SK-N-DZ (cell line): ENCODE measurements at regions not wholly inside any gene's neighbourhood (a gene's known extent, or its start where the extent isn't known, plus 50 kb on each side); places are given as distances from the start of the nearest gene placed in this dataset.
A peak's percentile ranks its signal among the peaks of the same experiment; 100 is the strongest.

Source experiments
- DNase-seq: peaks from one replicate; pipeline ENCODE4 v3.0.0-alpha.2; 2015; ENCODE audit warnings: low spot score

DNA sequence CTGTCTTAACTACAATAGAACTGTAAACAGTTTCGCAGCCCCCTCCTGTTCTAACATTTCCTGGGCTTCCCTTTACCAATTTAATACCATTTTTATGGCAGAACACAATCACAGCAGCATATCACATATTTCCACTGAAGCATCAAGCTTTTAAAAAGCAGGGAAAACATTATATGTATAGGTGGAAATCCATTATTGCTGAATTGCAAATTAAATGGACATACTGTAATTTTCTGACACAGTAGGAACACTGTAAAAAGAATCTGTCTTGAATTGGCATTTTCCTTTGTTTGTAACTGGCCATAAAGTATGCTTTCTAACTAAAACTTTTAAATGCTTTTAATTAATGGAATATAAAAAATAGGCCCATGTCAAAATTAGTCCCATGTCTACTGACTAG, 1385.8 kb downstream of the SI start:
- no peak for DNase-seq

DNA sequence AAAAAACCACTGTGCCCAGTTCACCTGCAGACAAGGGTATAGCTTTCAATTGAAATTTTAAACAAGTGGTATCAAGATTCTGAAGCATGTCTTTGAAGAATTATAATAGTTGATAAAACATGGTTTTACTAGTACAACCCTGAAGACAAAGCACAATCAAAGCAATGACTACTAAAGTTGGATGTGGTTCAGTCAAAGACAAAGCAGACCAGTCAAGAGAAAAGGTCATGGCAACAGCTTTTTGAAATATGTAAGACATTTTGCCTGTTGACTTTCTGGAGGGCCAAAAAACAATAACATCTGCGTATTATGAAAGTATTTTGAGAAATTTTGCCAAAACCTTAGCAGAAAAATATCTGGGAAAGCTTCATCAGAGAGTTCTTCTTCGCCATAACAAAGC, 1393.6 kb downstream of the SI start:
- no peak for DNase-seq

DNA sequence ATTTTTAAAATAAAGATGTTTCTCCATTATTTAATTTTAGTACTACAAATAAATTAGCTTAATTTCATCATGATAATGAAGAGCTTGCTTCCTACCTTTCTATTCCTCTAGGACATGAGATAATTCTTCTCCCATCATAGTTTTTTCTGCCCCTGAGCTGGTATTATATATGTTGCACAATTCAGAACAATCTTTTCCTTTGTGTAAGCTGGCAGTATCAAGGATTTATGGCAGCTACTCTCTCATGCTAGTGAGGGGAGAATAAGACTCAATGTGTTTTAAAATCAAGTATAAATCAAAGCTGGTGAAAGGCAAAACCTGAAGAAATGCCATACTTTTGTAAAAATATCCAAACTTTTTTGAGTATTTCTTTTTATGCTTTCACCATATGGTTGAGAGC, 1405.3 kb downstream of the SI start:
- DNase-seq: no peak

DNA sequence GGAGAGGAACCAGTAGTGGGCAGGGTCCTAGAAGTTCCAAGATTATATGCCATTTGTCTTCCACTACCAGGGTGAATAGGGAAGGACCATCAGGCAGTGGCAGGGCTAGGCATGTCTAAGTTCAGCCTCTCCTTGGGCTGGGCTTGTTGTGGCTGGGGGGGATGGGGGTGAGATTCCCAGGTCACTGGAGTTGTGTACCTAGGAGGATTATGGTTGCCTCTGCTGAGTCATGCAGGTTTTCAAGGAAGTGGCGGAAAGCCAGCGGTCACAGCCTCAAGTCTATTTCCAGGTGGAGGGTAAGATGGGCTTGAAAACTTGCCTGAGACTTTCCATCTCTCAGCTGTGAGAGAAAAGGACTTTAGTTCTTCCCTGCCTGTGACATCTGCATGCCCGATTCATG, 1407.1 kb downstream of the SI start:
- no peak for DNase-seq

DNA sequence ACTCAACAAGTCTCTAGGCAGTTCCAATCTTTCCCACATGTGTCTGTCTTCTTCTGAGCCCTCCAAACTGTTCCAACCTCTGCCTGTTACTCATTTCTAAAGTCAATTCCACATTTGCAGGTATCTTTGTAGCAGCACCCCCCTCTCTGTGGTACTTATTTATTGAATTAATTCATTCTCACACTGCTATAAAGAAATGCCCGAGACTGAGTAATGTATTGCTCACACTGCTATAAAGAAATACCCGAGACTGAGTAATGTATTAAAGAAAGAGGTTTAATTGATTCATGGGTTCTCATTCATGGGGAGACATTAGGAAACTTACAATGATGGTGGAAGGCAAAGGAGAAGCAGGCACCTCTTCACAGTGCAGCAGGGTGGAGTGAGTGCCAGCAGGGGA, 1413.8 kb downstream of the SI start:
- DNase-seq: no peak

DNA sequence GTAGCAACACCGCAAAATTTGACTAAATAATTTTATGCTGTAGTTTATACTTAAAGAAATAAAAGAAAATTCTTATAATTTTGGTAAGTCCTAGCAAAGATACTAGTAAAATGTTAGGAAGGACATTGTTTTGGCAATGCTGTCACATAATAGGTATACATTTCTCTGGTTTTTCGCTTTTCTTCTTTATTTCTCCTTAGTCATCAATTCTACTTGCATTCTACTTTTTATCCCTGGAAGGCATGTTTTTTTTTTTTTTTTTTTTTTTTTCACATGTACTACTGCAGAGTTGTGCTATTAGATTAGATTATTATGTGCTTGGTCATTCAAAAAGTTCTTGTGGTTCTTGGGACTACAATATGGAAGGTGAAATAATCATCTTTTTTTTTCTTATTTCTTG, 1421.2 kb downstream of the SI start:
- DNase-seq: no peak

DNA sequence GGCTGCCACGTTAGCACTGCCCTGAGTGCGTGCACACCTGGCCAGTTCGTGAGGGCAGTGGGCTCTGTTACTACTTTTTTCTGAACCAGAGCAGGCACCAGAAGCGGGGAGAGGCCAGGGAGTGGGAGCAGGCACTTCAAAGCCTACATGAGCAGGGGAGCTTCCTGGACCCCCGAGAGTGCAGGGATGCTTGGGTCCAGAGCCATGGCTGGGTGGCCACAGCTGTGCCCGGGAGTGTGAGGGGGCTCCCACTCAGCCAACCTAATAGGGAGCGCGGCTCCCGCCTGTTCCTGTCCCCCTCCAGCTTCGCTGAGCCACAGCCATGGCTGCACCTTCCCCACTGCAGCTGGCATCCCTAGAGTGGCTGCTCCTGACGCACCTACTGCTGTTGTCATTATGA, 1423.3 kb downstream of the SI start:
- DNase-seq: no peak

DNA sequence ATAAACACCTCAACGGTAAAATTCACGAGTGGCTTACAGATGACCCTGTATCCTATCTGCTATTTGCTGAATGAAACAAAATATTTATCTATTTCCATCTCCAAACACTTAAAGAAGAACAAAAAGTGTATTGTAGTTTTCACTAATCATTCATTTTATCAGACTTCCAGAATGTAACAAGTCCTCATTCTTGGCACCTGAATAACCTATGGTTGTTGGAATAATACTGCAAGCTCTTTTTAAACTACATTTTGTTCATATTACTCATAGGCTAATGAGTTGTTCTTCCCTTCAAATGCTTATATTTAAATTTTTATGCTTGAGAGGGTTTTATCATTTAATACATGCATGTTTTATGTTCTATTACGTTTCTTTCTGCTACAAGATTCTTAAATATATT, 1434.1 kb downstream of the SI start:
- no peak for DNase-seq

DNA sequence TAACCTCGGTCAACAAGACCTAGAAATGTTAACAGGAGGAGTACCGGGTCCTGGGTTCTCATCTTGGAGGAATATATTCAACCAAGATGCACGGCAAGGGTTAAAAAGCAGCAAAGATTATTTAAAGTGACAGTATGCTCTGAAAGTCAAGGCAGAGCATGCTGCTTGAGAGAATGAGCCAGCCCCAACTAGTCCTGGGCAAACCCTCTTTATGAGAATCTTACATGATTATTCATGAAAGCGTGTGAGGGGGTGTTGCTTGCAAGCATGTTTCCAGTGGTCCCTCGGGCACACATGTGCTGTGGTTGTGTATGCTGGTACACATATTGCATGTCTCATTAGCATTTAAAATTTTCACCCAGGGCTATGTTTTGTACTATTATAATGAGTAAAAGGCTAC, 1445.6 kb downstream of the SI start:
- peak; percentile 10 for DNase-seq

DNA sequence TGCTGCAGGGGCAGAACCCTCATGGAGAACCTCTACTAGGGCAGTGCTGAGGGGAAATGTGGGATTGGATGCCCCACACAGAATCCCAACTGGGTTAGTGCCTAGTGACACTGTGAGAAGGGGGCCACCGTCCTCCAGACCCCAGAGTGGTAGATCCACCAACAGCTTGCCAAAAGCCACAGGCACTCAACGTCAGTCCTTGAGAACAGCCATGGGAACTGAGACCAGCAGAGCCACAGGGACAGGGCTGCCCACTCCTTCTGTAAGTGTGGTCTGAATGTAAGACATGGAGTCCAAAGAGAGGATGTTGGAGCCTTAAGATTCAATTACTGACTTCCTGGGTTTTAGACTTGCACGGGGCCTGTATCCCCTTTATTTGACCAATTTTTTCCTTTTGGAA, 1451.5 kb downstream of the SI start:
- DNase-seq: no peak

DNA sequence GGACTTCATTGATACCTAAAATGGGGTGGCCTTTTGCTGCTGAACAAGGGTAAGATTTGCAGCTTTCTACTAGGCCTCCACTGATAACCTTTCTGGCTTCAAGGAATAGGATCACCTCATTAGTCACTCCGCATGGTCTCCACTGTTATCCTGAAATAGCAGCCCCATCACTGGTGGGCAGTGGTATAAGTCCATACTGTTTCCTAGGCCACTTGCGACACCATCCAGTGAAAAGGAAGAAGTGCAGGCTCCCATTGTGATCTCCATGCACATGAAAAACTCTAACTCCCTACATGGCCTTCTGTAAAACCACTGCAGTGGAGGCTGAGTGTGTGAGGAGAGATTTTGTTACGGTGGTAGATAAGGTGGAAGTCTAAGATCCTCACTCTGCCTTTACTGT, 1455.9 kb downstream of the SI start:
- peak; percentile 43 for DNase-seq

DNA sequence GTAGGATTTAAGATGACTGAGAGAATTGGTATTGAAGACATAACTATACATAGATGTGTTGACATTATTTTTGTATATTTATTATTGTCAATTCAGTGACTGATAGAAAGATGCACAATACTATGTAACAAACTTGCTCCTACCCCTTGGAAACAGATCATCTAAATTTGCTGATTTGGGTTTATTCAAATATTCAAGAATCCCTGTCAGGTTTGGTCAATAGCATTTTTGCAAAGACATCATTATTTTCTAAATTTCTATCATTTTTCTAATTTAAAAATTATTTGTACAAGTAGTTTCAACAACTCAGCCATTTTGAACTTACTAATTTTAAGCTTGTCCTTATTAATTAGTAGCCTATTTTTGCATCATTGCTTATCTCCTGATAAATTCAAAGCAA, 1463.4 kb downstream of the SI start:
- no peak for DNase-seq

DNA sequence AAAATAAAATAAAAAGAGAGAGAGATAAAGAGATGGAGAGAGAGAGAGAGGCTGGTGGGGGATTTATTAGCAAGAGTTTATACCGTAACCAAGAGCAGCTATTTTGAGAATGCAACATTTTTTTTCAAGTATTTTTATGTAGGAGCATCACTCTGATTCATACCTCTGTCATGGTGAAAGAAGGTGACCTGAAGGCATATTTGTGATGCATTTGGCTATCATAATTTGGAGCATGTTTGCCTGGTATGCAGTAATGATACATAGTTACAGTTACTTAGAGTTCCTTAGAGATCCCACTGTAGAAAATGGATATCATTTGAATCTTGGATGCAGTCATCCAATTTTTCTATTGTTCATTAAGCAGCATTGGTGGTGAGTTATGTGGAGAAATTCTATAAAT, 1472.4 kb downstream of the SI start:
- no peak for DNase-seq

DNA sequence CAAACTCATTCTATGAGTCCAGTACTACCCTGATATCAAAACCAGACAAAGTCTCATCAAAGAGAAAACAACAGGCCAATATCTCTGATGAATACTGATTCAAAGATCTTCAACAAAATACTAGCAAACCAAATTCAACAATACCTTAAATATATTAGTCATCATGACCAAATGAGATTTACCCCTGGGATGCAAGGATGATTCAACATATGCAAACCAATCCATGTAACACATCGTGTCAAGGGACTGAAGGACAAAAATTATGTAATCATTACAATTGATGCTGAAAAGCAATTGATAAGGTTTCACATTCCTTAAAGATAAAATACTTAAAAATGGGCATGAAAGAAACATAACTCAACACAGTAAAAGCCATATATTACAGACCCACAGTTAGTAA, 1476.9 kb downstream of the SI start:
- DNase-seq: no peak

DNA sequence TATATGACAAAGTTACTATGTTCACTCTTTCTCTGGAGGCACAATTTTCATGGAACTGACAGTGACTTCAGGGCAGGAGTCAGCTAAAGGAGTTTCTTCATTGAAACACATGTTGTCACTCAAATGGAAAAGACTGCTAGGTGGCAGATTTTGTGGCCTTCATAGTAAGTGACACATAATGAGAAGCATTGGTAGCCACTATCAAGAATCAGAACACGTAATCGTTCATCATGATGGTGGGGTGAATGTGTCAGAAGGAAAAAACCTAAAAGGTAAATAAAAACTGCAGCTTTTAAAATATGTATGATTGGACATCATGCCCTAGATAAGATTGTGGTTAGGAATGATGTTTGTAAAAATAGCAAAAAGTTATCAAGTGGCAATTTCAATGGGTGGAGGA, 1491.0 kb downstream of the SI start:
- no peak for DNase-seq

DNA sequence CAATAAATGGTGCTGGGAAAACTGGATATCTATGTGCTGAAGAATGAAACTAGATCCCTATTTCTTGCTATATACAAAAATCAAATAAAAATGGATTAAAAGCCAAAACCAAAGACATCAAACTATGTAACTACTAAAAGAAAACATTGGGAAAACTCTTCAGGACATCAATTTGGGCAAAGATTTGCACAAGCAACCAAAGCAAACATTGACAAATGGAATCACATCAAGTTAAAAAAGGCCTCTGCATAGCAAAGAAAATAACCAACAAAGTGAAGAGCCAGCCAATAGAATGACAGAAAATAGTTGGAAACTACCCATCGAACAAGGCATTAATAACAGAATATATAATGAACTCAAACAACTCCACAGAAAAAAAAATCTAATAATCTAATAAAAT, 1495.3 kb downstream of the SI start:
- no peak for DNase-seq

DNA sequence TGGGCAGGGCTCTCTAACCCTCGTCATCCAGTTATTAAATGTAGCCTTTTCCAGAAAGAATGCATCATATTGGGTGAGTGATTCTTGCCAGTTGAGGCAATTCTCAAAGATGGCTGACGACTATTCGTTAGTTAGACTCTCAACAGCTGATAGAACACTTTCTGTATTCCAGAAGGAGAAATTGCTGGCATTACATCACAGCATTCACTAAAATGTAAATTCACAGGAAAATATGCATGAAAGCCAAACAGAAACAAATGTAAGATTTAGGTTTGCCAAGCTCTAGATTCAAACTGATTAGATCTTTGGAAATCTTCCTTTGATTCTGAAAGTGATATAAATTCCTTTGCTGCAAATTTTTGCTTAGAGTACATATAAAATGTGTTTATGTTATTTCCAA, 1501.0 kb downstream of the SI start:
- no peak for DNase-seq

DNA sequence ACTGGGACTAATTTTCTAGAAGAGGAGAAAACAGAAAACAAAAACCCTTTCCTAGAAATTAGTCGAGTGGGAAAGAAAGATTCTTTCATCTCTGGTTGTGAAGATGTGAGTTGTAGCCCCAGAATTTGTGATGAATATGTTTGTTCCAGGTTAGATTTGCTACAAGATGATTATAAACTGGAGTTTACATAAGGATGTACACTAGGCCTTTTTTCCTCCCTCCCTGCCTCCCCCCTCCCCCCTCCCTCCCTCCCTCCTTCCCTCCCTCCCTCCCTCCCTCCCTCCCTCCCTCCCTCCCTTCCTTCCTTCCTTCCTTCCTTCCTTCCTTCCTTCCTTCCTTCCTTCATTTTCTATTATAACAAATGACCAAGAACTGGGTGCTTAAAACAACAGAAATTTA, 1502.0 kb downstream of the SI start:
- no peak for DNase-seq

DNA sequence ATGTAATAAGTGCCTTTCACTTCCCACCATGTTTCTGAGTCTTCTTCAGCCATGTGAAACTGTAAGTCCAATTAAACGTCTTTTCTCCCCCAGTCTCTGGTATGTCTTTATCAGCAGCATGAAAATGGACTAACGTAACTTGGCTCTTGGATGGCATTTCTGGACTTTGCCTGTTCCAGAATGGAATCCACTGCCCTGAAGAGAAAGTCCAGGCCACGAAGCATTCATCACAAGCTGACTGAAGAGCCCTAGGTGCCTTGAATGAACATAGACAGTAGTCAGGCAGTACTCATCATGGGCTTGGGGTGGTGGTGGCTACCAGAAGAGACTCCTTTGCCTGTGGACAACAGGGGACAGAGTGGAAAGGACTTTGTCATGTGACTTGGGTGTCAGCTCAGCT, 1505.0 kb downstream of the SI start:
- no peak for DNase-seq

DNA sequence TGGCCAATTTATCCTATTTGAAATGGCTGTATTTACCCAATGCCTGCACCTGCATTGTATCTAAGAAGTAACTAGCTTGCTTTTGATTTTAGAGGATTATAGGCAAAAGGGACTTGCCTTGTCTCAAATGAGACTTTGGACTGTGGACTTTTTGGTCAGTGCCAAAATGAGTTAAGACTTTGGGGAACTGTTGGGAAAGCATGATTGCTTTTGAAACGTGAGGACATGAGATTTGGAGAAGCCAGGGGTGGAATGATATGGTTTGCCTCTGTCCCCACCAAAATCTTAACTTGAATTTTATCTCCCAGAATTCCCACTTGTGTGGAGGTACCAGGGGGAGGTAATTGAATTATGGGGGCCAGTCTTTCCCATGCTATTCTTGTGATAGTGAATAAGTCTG, 1505.4 kb downstream of the SI start:
- DNase-seq: no peak

DNA sequence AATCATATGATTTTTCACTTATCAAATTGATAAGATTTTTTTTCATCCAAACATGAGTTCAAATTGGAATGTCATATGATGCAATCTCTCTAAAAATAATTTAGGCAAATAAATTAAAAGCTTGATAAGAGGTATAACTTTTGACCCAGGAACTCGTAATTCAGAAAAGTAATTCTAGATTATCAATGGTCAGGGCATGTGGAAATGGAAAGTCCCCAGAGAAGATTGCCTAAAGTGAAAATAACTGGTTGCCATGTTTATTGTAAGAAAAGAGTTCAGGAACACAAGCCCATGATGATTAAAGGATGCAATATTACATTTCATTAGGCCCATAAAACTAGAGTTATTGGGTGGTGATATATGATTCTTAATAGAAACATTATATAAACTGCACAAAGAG, 1514.8 kb downstream of the SI start:
- DNase-seq: no peak

DNA sequence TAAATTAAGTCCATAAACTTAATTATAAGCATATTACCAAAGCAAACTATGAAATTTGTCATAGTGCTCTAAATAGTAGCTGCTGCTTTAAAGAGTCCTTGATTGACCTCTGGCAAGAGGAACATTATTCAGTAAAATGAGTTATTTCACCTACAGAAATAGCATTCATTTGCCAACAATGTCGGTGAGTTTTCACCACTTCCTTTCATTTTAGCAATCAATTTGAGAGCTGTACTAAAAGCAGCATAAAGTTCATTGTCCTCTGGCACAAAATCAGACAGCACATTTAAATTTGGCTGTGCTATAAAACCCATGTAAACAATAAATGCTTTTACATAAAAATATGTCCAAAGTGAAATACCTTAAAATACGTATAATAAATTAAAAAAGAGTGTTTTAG, 1515.7 kb downstream of the SI start:
- DNase-seq: no peak

DNA sequence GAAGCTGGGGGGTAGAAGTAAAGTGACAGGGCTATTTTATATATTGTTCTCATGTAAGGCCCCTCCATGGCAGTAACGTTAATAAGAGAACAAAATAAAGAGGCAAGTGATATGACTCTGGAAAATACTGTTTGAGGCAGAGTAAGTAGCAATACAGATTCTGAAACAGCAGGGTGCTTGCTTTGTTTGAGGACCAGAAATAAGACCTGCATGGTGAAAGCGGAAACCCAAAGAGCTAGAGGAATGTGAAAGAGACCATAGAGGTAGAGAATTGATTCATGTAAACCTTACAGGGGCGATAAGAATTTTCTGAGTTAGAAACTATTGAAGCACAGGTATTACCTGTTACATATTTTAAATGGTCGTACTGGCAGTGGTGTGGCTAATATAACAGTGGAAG, 1517.1 kb downstream of the SI start:
- DNase-seq: no peak

DNA sequence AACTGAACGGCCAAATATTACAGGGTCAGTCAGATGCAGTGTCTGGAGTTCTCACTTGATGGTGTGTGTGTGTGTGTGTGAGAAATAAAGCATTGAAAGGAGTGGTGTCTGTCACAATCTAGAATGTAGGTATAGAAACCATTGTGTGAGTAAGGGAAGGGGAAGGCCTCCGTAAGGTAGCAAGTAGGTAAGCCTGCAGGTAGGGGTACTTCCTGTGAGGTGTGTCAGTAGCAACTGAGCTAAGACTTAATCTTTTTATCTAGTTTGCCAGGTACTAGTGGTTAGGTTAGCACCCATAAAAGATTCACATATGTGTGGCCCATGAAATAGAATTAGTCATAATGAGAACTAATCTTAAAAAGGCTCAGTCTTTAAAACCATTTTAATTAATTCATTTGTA, 1517.8 kb downstream of the SI start:
- DNase-seq: no peak
